Left kidney (tissue), 1 donor: ENCODE measurements at regions not wholly inside any gene's neighbourhood (a gene's known extent, or its start where the extent isn't known, plus 50 kb on each side); places are given as distances from the start of the nearest gene placed in this dataset.

Source experiments
- DNase-seq: peaks from one replicate; pipeline ENCODE4 v3.0.0-alpha.2; 2013

DNA sequence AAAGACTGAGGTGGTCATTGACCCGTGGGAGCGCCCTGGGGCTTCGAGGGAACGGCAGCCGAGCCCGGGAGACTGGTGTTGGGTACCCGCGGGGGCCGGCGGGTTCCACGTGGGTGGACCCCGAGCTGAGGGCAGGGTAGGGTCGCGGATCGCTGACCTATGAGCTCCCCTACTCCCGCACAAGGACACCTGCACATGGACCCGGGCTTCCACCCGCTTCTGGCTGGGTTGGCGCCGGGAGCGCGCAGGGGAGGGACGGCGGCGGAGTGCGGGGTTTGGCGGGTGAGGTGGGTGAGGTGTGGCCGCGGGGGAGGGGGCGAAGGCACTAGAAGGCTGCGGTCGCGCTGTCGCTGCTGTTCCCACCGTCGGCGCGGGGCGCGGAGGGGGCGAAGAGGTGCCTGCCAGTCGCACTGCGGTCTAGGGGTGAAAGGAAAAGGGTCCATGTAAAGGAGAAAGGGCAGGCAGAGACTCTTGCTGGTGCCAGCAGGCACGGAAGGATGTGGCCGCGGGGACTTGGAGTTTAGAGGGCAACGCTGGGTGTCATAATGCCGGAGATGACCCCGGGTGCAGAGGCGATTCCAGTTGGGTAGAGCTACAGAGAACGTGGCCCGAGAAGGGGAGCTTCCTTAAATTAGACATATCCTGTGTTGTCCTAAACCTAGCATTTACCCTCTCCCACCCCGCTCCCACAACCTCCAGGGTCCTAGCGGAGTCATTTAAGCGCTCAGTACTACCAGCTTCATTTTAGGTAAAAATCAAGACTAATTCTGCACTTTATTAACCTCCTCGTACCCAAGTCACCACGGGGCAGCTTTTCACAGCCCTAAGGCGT is 245.9 kb upstream of the TOPAZ1 start:
- no peak for DNase-seq

DNA sequence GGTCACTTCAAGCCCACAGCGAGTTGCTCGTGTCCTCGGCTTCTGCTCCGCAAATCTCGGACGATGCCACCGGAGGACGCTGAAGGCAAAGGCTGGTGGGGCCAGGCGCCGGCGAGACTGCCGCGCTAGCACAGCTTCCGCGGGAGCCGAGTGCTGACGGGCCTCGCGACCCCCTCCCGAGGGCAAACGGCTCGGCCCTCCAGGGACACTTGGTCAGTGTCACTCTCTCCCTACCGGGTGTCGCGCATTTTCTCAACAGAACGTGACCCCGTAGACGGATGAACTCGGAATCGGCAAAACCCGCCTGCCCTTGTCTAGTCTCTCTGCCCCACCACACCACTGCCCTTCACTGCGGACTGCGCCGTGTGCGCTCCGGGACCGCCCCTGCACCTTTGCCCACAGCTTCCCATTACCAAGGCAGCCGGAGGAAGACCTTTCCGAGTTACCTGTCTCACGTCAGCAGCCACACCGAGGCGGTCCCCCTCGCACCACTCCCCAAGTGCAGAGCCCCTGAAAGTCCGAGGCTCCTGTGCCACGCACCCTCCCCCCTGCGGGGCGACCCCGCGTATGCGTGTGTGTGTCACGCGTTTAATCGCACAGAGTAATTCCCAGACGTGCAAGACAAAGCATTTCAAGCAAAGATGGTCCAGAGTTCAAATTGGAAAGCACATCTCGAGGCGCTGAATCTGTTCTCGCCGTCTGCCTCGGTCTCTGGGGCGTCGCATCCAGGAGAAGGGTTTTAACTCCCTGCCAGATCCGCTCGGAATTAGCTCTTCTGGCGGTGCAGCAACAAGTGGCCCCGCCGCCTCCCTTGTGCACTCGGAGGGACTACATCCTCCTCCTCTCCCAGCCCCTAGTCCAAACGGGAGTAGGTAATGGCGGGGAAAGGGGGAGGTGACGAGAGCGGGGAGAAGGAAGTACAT is 245.0 kb upstream of the TOPAZ1 start:
- DNase-seq: no peak

GRCh38 chr3:43997316-43997715 is 244.4 kb upstream of the TOPAZ1 start:
- no peak for DNase-seq

- DNase-seq: no peak
Measured at GRCh38 chr3:43997788-43998369, 243.8 kb upstream of the TOPAZ1 start.

DNA sequence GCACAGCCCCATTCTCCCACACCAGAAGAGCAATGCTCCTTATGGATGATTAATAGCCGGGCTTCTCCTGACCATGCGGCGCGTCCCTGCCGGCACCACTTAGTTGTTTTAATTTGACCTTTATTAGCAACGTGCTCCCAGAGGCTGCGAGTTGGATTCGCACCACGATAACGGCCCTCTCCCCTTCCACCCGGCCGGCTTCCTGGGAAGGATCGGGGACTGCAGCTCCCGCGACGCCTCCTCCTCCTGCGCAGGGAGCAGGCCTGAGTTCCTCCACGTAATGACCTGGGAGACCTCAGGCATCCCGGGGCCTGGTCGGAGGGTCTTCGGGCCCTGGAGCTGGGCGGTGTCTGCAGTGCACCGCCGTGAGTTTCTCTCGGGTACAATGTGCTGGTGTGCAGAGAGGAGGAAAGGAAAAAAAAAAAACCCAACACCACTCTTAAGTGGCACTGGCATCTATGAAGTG is 243.3 kb upstream of the TOPAZ1 start:
- no peak for DNase-seq

- DNase-seq: peak; percentile 65
Measured at GRCh38 chr3:43998836-43999727, 242.6 kb upstream of the TOPAZ1 start.

GRCh38 chr3:43999728-44000319 is 241.9 kb upstream of the TOPAZ1 start:
- DNase-seq: no peak

DNA sequence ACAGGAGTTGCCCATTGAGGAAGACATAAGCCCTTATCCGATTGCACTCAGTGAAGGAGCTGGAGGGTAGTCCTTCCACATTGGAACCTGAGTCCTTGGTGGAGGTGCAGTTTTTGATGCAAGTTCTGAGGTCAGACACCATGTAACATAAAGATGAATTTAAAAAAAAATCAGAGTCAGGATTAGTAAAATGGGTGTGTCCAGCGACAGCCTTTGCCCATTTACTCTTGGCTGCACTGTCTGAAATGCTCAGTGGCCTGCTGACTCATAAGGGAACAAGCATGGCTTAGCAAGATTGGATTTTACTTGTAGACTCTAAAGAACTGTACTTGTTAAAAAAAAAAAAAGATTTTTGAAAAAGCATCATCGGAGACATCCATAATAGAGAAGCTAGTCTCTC is 241.1 kb upstream of the TOPAZ1 start:
- DNase-seq: no peak

DNA sequence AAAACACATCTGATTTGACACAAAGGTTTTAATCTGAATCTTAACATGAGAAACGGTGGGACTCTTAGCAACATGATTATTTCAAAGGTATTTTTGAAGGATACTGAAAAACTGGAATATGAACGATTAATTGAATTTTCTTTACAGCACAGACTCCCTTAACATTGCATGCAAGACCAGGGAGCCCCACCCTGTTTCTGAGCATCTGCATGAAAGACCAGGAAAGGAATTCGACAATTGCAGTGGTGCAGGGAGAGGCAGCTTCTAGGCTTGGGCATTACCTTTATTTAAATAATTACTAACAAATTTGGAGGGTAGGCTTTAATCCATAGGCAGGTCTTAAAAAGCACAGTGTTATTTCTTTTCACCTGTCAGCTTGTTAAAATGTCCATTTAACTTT is 240.6 kb upstream of the TOPAZ1 start:
- no peak for DNase-seq

GRCh38 chr3:44003801-44004200 is 237.9 kb upstream of the TOPAZ1 start:
- no peak for DNase-seq

GRCh38 chr3:44011680-44012079 is 230.0 kb upstream of the TOPAZ1 start:
- no peak for DNase-seq

DNA sequence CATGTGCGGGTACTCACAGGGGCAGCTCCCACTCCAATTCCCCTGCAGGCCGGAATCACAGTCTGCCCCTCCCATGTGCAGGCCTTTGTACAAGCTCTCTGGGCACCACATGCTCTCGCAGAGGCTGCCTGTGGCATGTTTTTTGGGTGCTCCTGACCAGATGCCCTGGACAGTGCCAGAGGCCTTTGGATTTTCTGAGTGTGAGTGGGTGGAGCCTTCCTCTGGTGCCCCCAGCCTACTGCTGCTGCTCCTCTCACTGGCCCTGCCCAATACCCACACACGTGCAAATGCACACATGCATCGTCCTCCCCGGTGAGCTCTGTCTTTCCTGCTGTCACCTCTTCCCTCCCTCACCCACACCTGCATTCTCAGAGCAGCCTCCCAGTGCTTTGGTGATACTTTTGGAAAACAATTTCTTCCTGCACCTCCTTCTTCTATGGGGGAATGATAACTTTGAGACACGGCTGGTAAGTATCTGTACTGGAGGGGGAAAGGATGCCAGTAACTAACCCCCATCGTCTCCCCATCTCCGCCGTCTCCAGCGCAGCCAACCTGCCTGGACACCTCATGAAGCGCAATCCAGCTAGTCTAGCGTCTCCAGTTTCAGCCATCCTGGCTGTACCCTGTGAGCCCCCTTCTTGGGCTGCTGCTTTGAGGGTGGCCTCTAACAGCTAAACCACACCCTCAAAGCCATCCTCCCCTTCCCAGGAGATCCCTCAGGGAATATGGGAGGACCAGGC is 229.4 kb upstream of the TOPAZ1 start:
- no peak for DNase-seq

- DNase-seq: no peak
Measured at GRCh38 chr3:44013967-44014366, 227.7 kb upstream of the TOPAZ1 start.

- DNase-seq: no peak
Measured at GRCh38 chr3:44015170-44015569, 226.5 kb upstream of the TOPAZ1 start.

DNA sequence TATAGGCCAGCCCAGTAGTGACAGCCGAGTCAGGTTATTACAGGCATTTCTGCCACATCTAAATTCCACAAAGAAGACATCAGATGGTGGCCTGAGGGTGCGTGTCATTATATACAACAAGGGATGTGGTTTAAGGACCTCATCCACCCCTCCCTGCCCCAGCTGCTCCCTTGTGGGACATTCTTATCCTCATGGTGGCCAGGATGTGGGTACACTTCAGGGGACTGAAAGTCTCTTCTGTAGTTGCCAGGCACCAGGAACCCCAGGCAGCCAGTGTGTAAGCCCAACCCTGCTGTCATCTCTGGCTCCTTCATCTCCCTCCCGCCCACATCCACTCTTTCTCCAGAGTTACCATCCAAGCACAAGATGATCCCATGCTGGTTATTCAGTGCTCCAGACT is 224.9 kb upstream of the TOPAZ1 start:
- DNase-seq: no peak

DNA sequence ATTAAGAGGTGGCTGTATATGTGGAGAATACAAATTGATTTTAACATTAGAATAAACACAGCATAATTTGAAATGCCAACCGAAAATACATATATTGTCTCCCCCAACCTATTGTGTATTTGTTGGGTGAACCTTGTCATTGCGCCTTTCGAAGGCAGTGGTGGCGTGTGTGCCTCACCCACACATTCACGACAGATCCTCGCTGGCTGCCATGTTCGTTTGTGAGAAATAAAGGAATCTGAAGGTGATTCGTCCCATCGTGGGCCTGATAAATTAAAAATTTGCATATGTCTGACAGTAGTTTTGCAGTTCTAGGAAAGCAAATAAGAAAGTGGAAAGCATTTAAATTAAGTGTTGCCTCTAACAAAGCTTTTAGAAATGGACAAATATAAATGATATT is 222.8 kb upstream of the TOPAZ1 start:
- DNase-seq: no peak

DNA sequence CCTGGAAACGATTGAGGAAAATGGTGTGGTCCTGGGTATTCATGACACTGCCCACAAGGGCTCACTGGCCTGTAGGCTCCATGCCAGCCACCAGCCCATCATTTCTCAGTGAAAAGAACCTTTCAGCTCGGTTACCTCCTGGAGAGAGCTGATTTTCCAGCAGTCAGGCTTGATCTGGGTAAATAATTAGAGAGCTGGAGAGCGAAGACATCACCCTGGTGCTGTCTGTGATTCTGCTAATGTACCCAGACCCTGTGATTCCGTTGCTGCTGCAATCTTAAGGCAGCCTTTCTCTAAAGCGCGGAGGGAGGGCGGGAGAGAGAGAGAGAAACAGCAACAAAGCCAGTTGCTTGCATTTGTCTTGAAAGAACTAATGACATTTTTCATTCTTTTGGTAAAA is 221.9 kb upstream of the TOPAZ1 start:
- DNase-seq: no peak

- DNase-seq: no peak
Measured at GRCh38 chr3:44020143-44020542, 221.5 kb upstream of the TOPAZ1 start.

- no peak for DNase-seq
Measured at GRCh38 chr3:44021651-44022594, 219.8 kb upstream of the TOPAZ1 start.
